ENCODE measurements at regions not wholly inside any gene's neighbourhood (a gene's known extent, or its start where the extent isn't known, plus 50 kb on each side); places are given as distances from the start of the nearest gene placed in this dataset.

GRCh38 chr11:115618428-115618827 is 114.2 kb upstream of the CADM1 start:
- no peak for TF ChIP-seq CTCF (IDR thresholded peaks at IDR 0.05)
- TF ChIP-seq POLR2A (IDR thresholded peaks at IDR 0.05) = no peak
